ENCODE measurements at regions not wholly inside any gene's neighbourhood (a gene's known extent, or its start where the extent isn't known, plus 50 kb on each side); places are given as distances from the start of the nearest gene placed in this dataset.
"Not testable (repeated sequence)": the region's sequence is repeated elsewhere in the genome, so short reads cannot be mapped to it uniquely, and the experiment has no call there.

- DNase-seq (ENCODE audit: low read depth) = no peak
- in situ Hi-C loops (cut with HindIII; ENCODE audit: low pct_unique_long_range_greater_than_20kb, low sequenced_read_pairs) = no loop called here
Measured at GRCh38 chr10:8349610-8350249, 295.2 kb downstream of the GATA3 start.

- DNase-seq (ENCODE audit: low read depth) = no peak
- in situ Hi-C loops (cut with HindIII; ENCODE audit: low pct_unique_long_range_greater_than_20kb, low sequenced_read_pairs) = no loop called here
Measured at GRCh38 chr10:8350250-8350967, 295.9 kb downstream of the GATA3 start.

GRCh38 chr10:8352171-8353075 is 297.9 kb downstream of the GATA3 start:
- in situ Hi-C loops (cut with HindIII; ENCODE audit: low pct_unique_long_range_greater_than_20kb, low sequenced_read_pairs) = no loop called here
- DNase-seq (ENCODE audit: low read depth) = no peak

GRCh38 chr10:8356283-8356682 is 301.8 kb downstream of the GATA3 start:
- in situ Hi-C loops (cut with HindIII; ENCODE audit: low pct_unique_long_range_greater_than_20kb, low sequenced_read_pairs) = no loop called here
- no peak for DNase-seq (ENCODE audit: low read depth)

GRCh38 chr10:8359467-8359866 is 305.0 kb downstream of the GATA3 start:
- in situ Hi-C loops (cut with HindIII; ENCODE audit: low pct_unique_long_range_greater_than_20kb, low sequenced_read_pairs) = no loop called here
- no peak for DNase-seq (ENCODE audit: low read depth)

GRCh38 chr10:8360365-8360764 is 305.9 kb downstream of the GATA3 start:
- in situ Hi-C loops (cut with HindIII; ENCODE audit: low pct_unique_long_range_greater_than_20kb, low sequenced_read_pairs) = no loop called here
- DNase-seq (ENCODE audit: low read depth) = no peak

GRCh38 chr10:8360814-8361509 is 306.5 kb downstream of the GATA3 start:
- in situ Hi-C loops (cut with HindIII; ENCODE audit: low pct_unique_long_range_greater_than_20kb, low sequenced_read_pairs) = no loop called here

GRCh38 chr10:8361510-8361844 is 307.0 kb downstream of the GATA3 start:
- no peak for DNase-seq (ENCODE audit: low read depth)

More at GRCh38 chr10:8360814-8361509, 306.5 kb downstream of the GATA3 start:
- DNase-seq (ENCODE audit: low read depth) = no peak

GRCh38 chr10:8365935-8366911 is 311.7 kb downstream of the GATA3 start:
- in situ Hi-C loops (cut with HindIII; ENCODE audit: low pct_unique_long_range_greater_than_20kb, low sequenced_read_pairs) = no loop called here
- DNase-seq (ENCODE audit: low read depth) = peak; percentile 99

More at GRCh38 chr10:8361510-8361844, 307.0 kb downstream of the GATA3 start:
- in situ Hi-C loops (cut with HindIII; ENCODE audit: low pct_unique_long_range_greater_than_20kb, low sequenced_read_pairs) = no loop called here

- in situ Hi-C loops (cut with HindIII; ENCODE audit: low pct_unique_long_range_greater_than_20kb, low sequenced_read_pairs); DNase-seq (ENCODE audit: low read depth): not testable (repeated sequence)
Measured at GRCh38 chr10:8367672-8368411, 313.4 kb downstream of the GATA3 start.

- DNase-seq (ENCODE audit: low read depth) = peak; percentile 45
- in situ Hi-C loops (cut with HindIII; ENCODE audit: low pct_unique_long_range_greater_than_20kb, low sequenced_read_pairs) = no loop called here
Measured at GRCh38 chr10:8369666-8370065, 315.2 kb downstream of the GATA3 start.

- DNase-seq (ENCODE audit: low read depth) = no peak
- in situ Hi-C loops (cut with HindIII; ENCODE audit: low pct_unique_long_range_greater_than_20kb, low sequenced_read_pairs) = no loop called here
Measured at GRCh38 chr10:8374334-8374733, 319.8 kb downstream of the GATA3 start.

- DNase-seq (ENCODE audit: low read depth) = no peak
- in situ Hi-C loops (cut with HindIII; ENCODE audit: low pct_unique_long_range_greater_than_20kb, low sequenced_read_pairs) = no loop called here
Measured at GRCh38 chr10:8375137-8375536, 320.6 kb downstream of the GATA3 start.

GRCh38 chr10:8378198-8378983 is 323.9 kb downstream of the GATA3 start:
- no peak for DNase-seq (ENCODE audit: low read depth)
- in situ Hi-C loops (cut with HindIII; ENCODE audit: low pct_unique_long_range_greater_than_20kb, low sequenced_read_pairs) = no loop called here

GRCh38 chr10:8379906-8380832 is 325.7 kb downstream of the GATA3 start:
- no peak for DNase-seq (ENCODE audit: low read depth)
- in situ Hi-C loops (cut with HindIII; ENCODE audit: low pct_unique_long_range_greater_than_20kb, low sequenced_read_pairs) = no loop called here

All from Caki2 (cell line).